Ovary (tissue), 7 donors: ENCODE measurements at regions not wholly inside any gene's neighbourhood (a gene's known extent, or its start where the extent isn't known, plus 50 kb on each side); places are given as distances from the start of the nearest gene placed in this dataset.

ENCODE experiments used
- DNase-seq, 5 donors: peaks; one replicate each; pipeline ENCODE4 v3.0.0-alpha.2; 2019 to 2020
- H3K27ac ChIP-seq, 2 donors: fragments of 200-600 bp; one replicate each; pipeline versions ENCODE4 v1.5.1 to v1.8.0; 2019 to 2022
- H3K27me3 ChIP-seq: fragments of 200-600 bp; one replicate; pipeline ENCODE4 v1.8.0; 2022
- H3K36me3 ChIP-seq: fragments of 200-600 bp; sonication (generic); one replicate; pipeline ENCODE4 v1.5.1; 2019
- H3K4me1 ChIP-seq: one replicate; pipeline ENCODE4 v1.8.1; 2013; ENCODE audit warnings: mild to moderate bottlenecking, moderate library complexity; ENCODE audit not compliant: insufficient read depth
- H3K4me3 ChIP-seq: fragments of 200-600 bp; sonication (generic); one replicate; pipeline ENCODE4 v1.5.1; 2017
- H3K9me3 ChIP-seq, 2 donors: fragments of 200-600 bp in 1 of 2; sonication (generic) in 1 of 2; one replicate each; pipeline versions ENCODE4 v1.5.1 to v1.8.1; 2013 to 2019; ENCODE audit warnings: mild to moderate bottlenecking in 1 of 2, moderate library complexity in 1 of 2
- EP300 ChIP-seq: sonication (generic); formaldehyde crosslinking; IDR thresholded peaks from one replicate; pipeline ENCODE4 v1.6.1; 2017; ENCODE audit warnings: antibody characterized with exemption
- POLR2A ChIP-seq: fragments of 450-650 bp; IDR thresholded peaks from one replicate; pipeline ENCODE4 v1.6.1; 2017; ENCODE audit warnings: antibody characterized with exemption, mild to moderate bottlenecking, moderate library complexity
- WGBS, 3 donors: extraction: QIAGEN DNeasy Blood & Tissue Kit in 1 of 3; methylation state at CpG; one replicate each; pipeline versions ENCODE4 v1.1.5 to v1.1.7; 2013 to 2017; 5-methylcytosine and 5-hydroxymethylcytosine counted together
- intact Hi-C, 4 donors: fragments of 100-400 bp; cut with DNase I; formaldehyde crosslinking; loops; one replicate each; pipeline versions ENCODE4 v1.11.0 to v1.15.1; 2022 to 2023
- TF ChIP-seq, protein P1 (sequence below), 3 donors: fragments of 450-650 bp in 2 of 3; fragments of 200-600 bp in 1 of 3; IDR thresholded peaks; one replicate each; pipeline versions ENCODE4 v1.5.1 to v1.8.0; 2016 to 2022; ENCODE audit warnings: antibody characterized with exemption in 3 of 3, mild to moderate bottlenecking in 1 of 3
- donor health status: DM: no; HTN: no; CAD: no; lungs with moderate emphysema.
- donor health status: DM: no; HTN: no; CAD: no.
- donor health status: Bipolar disorder and iron deficiency.
- donor health status: DM: no; HTN: no; CAD: no.
- donor health status: DM: yes; HTN: yes; CAD: no.

DNA sequence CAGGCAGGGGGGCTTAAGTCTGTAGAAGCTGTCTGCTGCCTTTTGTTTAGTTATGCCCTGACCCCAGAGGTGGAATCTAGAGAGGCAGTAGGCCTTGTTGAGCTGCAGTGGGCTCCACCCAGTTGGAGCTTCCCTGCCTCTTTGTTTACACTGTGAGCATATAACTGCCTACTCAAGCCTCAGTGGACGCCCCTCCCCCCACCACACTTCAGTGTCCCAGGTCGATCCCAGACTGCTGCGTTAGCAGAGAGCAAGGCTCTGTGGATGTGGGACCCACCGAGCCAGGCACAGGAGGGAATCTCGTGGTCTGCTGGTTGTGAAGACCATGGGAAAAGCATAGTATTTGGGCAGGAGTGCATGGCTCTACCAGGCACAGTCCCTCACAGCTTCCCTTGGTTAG is 446.8 kb upstream of the RARB start:
- Histone ChIP-seq H3K4me1 (no peaks in the 10 kb centered on the region), H3K27me3 (no peaks in the 10 kb centered on the region), H3K9me3 (no peaks in the 10 kb centered on the region), H3K36me3 (no peaks in the 10 kb centered on the region), H3K4me3 (no peak overlapping the region), H3K27ac (no peak overlapping the region)
- no peak for DNase-seq
- 87 to 92% (median 88%) methylated on average over 5 of the region's 5 CpGs for WGBS, 3 donors
- TF ChIP-seq, protein P1, sequence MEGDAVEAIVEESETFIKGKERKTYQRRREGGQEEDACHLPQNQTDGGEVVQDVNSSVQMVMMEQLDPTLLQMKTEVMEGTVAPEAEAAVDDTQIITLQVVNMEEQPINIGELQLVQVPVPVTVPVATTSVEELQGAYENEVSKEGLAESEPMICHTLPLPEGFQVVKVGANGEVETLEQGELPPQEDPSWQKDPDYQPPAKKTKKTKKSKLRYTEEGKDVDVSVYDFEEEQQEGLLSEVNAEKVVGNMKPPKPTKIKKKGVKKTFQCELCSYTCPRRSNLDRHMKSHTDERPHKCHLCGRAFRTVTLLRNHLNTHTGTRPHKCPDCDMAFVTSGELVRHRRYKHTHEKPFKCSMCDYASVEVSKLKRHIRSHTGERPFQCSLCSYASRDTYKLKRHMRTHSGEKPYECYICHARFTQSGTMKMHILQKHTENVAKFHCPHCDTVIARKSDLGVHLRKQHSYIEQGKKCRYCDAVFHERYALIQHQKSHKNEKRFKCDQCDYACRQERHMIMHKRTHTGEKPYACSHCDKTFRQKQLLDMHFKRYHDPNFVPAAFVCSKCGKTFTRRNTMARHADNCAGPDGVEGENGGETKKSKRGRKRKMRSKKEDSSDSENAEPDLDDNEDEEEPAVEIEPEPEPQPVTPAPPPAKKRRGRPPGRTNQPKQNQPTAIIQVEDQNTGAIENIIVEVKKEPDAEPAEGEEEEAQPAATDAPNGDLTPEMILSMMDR (IDR thresholded peaks at IDR 0.05) = no peak
- no peak for TF ChIP-seq POLR2A
- TF ChIP-seq EP300 = no peak
- intact Hi-C loops = no loop called here

DNA sequence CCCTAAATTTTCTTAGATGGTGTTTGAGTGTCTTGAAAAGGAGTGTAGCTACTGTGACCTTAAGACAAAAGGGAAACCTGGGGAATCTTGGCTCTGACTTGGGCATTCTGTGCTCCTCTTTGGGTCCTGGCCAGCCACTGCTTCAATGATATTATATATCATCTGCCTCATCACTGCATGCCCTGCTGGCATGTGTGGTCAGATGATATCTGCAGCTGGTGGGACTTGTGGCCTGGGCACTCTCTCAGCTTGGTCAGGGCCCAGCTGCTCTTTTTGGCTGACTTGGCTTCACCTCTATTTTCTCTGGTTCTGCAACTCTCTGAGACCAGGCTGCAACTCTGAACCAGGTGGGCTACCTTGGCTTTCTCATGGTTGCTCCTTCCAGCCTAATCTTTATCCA is 446.1 kb upstream of the RARB start:
- H3K4me1 ChIP-seq = no peaks in the 10 kb centered on the region
- no peak overlapping the region for H3K4me3 ChIP-seq
- DNase-seq = no peak
- H3K27ac ChIP-seq = no peak overlapping the region
- intact Hi-C loops = no loop called here
- no peaks in the 10 kb centered on the region for H3K36me3 ChIP-seq
- H3K27me3 ChIP-seq = no peaks in the 10 kb centered on the region
- H3K9me3 ChIP-seq = no peaks in the 10 kb centered on the region
- no peak for TF ChIP-seq POLR2A
- TF ChIP-seq EP300 = no peak

DNA sequence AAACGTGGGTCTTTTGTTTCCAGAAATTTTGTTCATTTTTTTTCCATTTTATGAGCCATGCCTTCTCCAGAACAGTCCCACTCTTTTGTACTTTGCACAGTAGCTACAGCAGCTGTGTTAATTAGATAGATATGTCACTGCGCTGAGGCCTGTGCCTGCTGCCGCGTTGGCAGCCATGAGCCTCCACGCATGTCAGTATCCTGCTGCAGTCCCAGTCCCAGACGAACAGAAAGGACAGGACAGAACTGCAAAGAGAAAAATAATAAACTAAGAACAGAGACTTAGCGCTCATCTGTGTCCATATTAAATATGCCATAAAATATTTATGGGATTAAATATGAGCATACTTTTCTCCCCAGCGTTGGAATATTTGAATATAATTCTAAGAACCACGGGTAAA is 442.4 kb upstream of the RARB start:
- DNase-seq = no peak
- no peak overlapping the region for H3K4me3 ChIP-seq
- H3K27ac ChIP-seq = no peak overlapping the region
- TF ChIP-seq POLR2A (no peak), EP300 (no peak)
- TF ChIP-seq, protein P1 (IDR thresholded peaks at IDR 0.05) = no peak
- no peaks in the 10 kb centered on the region for H3K9me3 ChIP-seq
- H3K27me3 ChIP-seq = no peaks in the 10 kb centered on the region
- intact Hi-C loops = no loop called here
- no peaks in the 10 kb centered on the region for H3K36me3 ChIP-seq
- no peaks in the 10 kb centered on the region for H3K4me1 ChIP-seq
- whole genome bisulfite sequencing, 3 donors = 79 to 88% (median 82%) methylated on average over 9 of the region's 9 CpGs

DNA sequence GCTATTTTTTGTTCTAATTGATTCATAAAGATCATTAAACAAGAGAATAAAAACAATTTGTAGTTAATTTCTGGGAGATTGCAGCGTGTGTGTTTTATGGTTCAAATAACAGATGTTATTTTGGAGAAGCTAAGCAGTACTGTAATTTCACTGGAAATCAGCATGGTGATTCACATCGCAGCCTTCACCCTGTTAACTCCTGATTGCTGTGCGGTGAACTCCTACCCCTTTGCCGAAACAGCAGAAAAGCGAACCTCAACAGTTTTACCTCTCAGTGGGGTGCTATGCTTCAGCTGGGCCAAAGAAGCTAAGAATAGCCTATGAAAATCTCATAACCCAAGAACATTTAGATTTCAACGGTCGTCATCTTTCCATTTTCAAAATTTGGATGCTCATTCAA is 441.5 kb upstream of the RARB start:
- Histone ChIP-seq H3K4me1 (no peaks in the 10 kb centered on the region), H3K9me3 (no peaks in the 10 kb centered on the region), H3K4me3 (no peak overlapping the region), H3K27me3 (no peaks in the 10 kb centered on the region), H3K27ac (no peak overlapping the region), H3K36me3 (no peaks in the 10 kb centered on the region)
- intact Hi-C loops = no loop called here
- DNase-seq = no peak
- WGBS, 3 donors = 74 to 85% (median 84%) methylated on average over 7 of the region's 7 CpGs
- TF ChIP-seq, protein P1 (IDR thresholded peaks at IDR 0.05) = no peak
- no peak for TF ChIP-seq POLR2A
- TF ChIP-seq EP300 = no peak

DNA sequence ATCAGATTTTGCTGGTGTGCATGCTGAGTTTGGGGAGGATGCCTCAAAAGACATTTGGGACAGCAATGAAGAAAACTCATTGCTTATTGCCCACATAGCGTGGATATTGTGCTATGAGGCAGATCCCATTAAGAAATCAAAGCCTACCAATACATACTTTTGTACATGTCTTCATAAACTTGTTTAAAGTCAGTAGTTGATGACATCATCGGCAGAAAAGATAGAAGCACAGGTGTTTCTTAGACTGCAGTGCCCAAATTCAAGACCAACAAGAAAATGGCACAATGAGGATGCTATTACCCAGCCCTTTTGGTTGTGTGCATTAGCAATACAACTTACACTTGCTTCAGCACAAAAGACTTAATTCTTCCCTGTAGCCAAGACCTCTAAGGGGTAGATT is 428.7 kb upstream of the RARB start:
- H3K4me3 ChIP-seq = no peak overlapping the region
- no peaks in the 10 kb centered on the region for H3K36me3 ChIP-seq
- H3K27ac ChIP-seq = no peak overlapping the region
- 95 to 97% (median 96%) methylated on average over 2 of the region's 2 CpGs for WGBS, 3 donors
- no peaks in the 10 kb centered on the region for H3K27me3 ChIP-seq
- no peak for DNase-seq
- TF ChIP-seq, protein P1 (IDR thresholded peaks at IDR 0.05) = no peak
- no peak for TF ChIP-seq EP300
- no peaks in the 10 kb centered on the region for H3K9me3 ChIP-seq
- intact Hi-C loops = no loop called here
- no peaks in the 10 kb centered on the region for H3K4me1 ChIP-seq
